ENCODE measurements at regions not wholly inside any gene's neighbourhood (a gene's known extent, or its start where the extent isn't known, plus 50 kb on each side); places are given as distances from the start of the nearest gene placed in this dataset.

GRCh38 chr13:105276571-105276970 is 1258.9 kb downstream of the EFNB2 start:
- Histone ChIP-seq H3K9me3 (ENCODE audit: insufficient read depth, low read length, severe bottlenecking) (no peaks in the 10 kb centered on the region), H3K79me2 (ENCODE audit: insufficient read depth, low read length) (no peaks in the 10 kb centered on the region), H3K9ac (ENCODE audit: low read depth, low read length) (no peak overlapping the region), H3K27ac (ENCODE audit: low read length) (no peak overlapping the region), H3K4me2 (ENCODE audit: insufficient read depth, low read length) (no peak overlapping the region), H3K27me3 (ENCODE audit: insufficient read depth, low read length, poor library complexity) (no peaks in the 10 kb centered on the region), H4K20me1 (ENCODE audit: insufficient read depth, low read length) (no peaks in the 10 kb centered on the region), H3K36me3 (ENCODE audit: insufficient read depth, low read length) (no peaks in the 10 kb centered on the region), H3K4me1 (ENCODE audit: insufficient read depth, low read length) (peaks cover 11% of the 10 kb centered on the region), H2AFZ (ENCODE audit: low read depth, low read length) (no peak overlapping the region), H3K4me3 (ENCODE audit: low read depth in 1 of 2, low read length in 2 of 2) (no peak overlapping the region)
- TF ChIP-seq EZH2 (IDR thresholded peaks at IDR 0.05; ENCODE audit: borderline replicate concordance, low read depth, low read length, severe bottlenecking) (no peak), CTCF (IDR thresholded peaks at IDR 0.05; ENCODE audit: borderline replicate concordance, extremely low read depth, low read length, poor library complexity, severe bottlenecking) (no peak)
- ATAC-seq (ENCODE audit: insufficient read depth, low read depth), result no peak
- DNase-seq, result no peak

- Histone ChIP-seq H3K27me3 (ENCODE audit: insufficient read depth, low read length, poor library complexity) (no peaks in the 10 kb centered on the region), H3K27ac (ENCODE audit: low read length) (no peak overlapping the region; the same call in 1 of the 2 replicates), H3K4me2 (ENCODE audit: insufficient read depth, low read length) (no peak overlapping the region), H3K9me3 (ENCODE audit: insufficient read depth, low read length, severe bottlenecking) (no peaks in the 10 kb centered on the region), H3K79me2 (ENCODE audit: insufficient read depth, low read length) (no peaks in the 10 kb centered on the region), H3K36me3 (ENCODE audit: insufficient read depth, low read length) (no peaks in the 10 kb centered on the region), H4K20me1 (ENCODE audit: insufficient read depth, low read length) (no peaks in the 10 kb centered on the region), H3K4me1 (ENCODE audit: insufficient read depth, low read length) (peaks cover 11% of the 10 kb centered on the region), H3K4me3 (ENCODE audit: low read depth in 1 of 2, low read length in 2 of 2) (no peak overlapping the region), H2AFZ (ENCODE audit: low read depth, low read length) (peak overlapping the region; percentile 46; the same call in 1 of the 2 replicates), H3K9ac (ENCODE audit: low read depth, low read length) (no peak overlapping the region)
- no peak for DNase-seq
- ATAC-seq (ENCODE audit: insufficient read depth, low read depth), result no peak
- TF ChIP-seq CTCF (IDR thresholded peaks at IDR 0.05; ENCODE audit: borderline replicate concordance, extremely low read depth, low read length, poor library complexity, severe bottlenecking), result no peak
- TF ChIP-seq EZH2 (IDR thresholded peaks at IDR 0.05; ENCODE audit: borderline replicate concordance, low read depth, low read length, severe bottlenecking), result no peak
These were observed 1261.7 kb downstream of the EFNB2 start for GRCh38 chr13:105273665-105274222.

DNA sequence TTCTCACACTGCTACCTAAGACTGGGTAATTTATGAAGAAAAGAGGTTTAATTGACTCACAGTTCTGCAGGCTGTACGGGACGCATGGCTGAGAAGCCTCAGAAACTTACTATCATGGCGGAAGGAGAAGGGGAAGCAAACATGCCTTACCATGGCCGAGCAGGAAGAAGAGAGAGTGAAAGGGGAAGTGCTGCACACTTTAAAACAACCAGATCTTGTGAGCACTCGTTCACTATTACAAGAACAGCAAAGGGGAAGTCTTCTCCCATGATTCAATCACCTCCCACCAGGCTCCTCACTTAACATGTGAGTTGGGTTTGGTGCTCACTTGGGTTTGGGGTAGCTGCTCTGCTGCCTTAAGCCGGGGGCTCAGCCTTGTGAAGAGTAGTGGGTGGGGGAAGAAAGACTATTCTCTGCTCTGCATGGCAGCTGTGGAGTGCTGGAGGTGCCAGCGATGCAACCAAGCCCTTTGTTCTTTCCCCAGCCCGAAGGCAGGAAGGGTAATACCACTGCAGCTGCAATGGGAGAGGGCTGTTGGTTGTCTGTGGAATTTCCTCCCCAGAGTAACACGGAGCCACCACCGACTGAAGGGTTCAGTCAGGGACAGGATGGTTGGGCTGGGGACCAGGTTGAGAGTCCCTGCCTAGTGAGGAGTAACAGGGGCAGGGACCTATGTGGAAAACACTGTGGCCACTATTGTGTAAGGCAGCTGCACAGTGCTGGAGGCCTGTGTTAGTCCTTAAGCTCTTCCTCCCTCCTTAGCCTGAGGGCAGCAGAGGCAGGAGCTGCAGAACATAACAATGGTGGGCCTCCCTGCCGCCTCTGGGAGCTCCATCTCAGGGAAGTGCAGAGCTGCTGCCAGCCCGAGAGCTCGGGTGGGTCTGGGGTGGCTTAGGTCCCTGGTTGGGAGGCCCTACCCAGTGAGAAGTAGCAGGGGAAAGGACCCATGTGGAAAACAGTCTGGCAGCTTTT is 1262.5 kb downstream of the EFNB2 start:
- H3K9ac ChIP-seq (ENCODE audit: low read depth, low read length), result no peak overlapping the region
- peak overlapping the region; percentile 42 for H3K27ac ChIP-seq (ENCODE audit: low read length)
- no peaks in the 10 kb centered on the region for H3K36me3 ChIP-seq (ENCODE audit: insufficient read depth, low read length)
- peak; percentile 51 for DNase-seq
- H3K27me3 ChIP-seq (ENCODE audit: insufficient read depth, low read length, poor library complexity), result no peaks in the 10 kb centered on the region
- H3K9me3 ChIP-seq (ENCODE audit: insufficient read depth, low read length, severe bottlenecking), result no peaks in the 10 kb centered on the region
- no peak overlapping the region for H3K4me2 ChIP-seq (ENCODE audit: insufficient read depth, low read length)
- H2AFZ ChIP-seq (ENCODE audit: low read depth, low read length), result peak overlapping the region; percentile 46
- TF ChIP-seq EZH2 (IDR thresholded peaks at IDR 0.05; ENCODE audit: borderline replicate concordance, low read depth, low read length, severe bottlenecking) (no peak), CTCF (IDR thresholded peaks at IDR 0.05; ENCODE audit: borderline replicate concordance, extremely low read depth, low read length, poor library complexity, severe bottlenecking) (no peak)
- H3K4me1 ChIP-seq (ENCODE audit: insufficient read depth, low read length), result peaks cover 11% of the 10 kb centered on the region
- ATAC-seq (ENCODE audit: insufficient read depth, low read depth), result peak; percentile 81
- H3K79me2 ChIP-seq (ENCODE audit: insufficient read depth, low read length), result no peaks in the 10 kb centered on the region
- no peak overlapping the region for H3K4me3 ChIP-seq (ENCODE audit: low read depth in 1 of 2, low read length in 2 of 2)
- no peaks in the 10 kb centered on the region for H4K20me1 ChIP-seq (ENCODE audit: insufficient read depth, low read length)
